ENCODE measurements at regions not wholly inside any gene's neighbourhood (a gene's known extent, or its start where the extent isn't known, plus 50 kb on each side); places are given as distances from the start of the nearest gene placed in this dataset.
"Not testable (repeated sequence)": the region's sequence is repeated elsewhere in the genome, so short reads cannot be mapped to it uniquely, and the experiment has no call there.

- no peak for DNase-seq
Observed at GRCh38 chr3:177802151-177802900, 605.0 kb upstream of the TBL1XR1 start.

GRCh38 chr3:177803500-177803899 lies 606.2 kb upstream of the TBL1XR1 start:
- DNase-seq = no peak

DNA sequence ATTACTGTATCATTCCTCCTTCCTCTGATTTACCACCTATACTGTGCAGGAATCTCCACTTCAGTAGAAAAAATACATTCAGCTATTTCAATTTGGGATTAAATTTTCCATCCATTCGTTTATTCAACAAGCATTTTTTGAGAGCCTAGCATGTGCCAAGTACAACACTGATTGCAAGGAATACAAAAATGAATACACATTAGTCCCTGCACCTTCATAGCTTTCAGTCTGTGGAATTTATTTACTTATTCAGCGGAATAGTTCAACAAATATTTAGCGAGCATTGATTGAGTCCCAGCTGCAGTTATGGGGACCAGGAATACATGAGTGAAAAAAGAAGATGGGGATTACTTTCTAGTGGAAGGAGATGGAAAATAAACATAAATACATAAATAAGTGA lies 606.8 kb upstream of the TBL1XR1 start:
- DNase-seq = no peak

DNA sequence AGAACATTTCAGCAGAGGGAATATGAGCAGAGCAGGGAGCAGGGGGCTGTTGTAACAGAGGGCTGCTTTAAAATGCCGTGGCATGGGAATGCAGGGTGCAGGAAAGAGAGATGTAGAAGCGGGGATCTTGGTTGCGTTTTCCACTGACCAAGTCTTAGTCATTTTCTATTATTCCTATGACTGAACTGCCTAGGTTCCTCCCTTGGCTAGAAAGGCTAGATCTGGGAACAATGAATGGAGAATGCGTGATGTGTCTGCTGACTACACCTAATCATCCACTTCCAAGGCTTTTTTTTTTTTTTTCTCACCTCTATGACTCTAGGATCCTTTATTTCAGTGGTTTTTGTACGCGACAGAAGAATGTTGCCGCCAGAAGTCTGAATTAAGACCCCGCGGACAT lies 607.4 kb upstream of the TBL1XR1 start:
- no peak for DNase-seq

DNA sequence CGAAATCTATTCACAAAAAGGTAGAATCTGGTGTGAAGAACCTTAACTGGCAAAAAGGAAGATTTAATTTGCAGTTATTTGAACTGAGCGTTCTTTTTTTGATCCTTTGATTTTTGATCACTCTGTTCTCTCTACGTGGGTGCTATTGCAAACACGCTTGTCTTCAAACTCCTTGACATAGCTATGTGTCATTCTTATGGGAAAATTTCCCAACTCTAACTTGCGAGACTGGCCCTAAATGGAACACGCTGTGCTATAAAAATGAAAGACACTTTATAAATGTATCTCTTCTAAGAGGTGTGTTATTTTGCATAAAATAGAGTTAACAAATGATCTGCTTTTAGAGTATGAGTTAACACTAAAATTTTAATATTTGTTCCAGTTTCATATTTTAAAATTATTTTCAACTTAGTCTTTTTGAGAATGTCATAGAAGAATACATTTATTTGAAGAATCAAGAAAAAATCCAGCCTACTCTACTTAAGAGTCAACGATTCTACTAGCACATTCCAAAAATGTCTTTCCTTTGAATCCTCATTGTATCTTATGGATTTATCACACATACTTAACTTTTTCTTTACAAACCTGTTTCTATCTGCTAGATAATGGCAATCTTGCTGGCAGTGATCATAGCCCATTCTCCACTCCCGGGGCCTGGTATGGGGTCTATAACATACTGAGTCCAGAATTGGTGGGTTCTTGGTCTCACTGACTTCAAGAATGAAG lies 610.0 kb upstream of the TBL1XR1 start:
- no peak for DNase-seq

DNA sequence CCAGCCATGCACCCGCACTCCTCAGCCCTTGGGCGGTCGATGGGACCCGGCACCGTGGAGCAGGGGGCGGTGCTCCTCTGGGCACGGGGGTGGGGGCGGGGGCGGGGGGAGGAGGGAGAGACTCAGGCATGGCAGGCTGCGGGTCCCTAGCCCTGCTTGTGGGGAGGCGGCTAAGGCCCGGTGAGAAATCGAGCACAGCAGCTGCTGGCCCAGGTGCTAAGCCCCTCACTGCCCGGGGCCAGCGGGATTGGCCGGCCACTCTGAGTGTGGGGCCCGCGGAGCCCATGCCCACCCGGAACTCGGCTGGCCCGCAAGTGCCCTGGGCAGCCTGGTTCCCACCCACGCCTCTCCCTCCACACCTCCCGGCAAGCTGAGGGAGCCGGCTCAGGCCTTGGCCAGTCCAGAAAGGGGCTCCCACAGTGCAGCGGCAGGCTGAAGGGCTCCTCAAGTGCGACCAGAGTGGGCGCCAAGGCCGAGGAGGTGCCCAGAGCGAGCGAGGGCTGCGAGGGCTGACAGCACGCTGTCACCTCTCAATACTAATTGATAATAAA lies 611.7 kb upstream of the TBL1XR1 start:
- DNase-seq = not testable (repeated sequence)

- no peak for DNase-seq
Observed at GRCh38 chr3:177810162-177810623, 612.9 kb upstream of the TBL1XR1 start.

- no peak for DNase-seq
Observed at GRCh38 chr3:177811112-177811511, 613.8 kb upstream of the TBL1XR1 start.

- no peak for DNase-seq
Observed at GRCh38 chr3:177811835-177812234, 614.6 kb upstream of the TBL1XR1 start.

DNA sequence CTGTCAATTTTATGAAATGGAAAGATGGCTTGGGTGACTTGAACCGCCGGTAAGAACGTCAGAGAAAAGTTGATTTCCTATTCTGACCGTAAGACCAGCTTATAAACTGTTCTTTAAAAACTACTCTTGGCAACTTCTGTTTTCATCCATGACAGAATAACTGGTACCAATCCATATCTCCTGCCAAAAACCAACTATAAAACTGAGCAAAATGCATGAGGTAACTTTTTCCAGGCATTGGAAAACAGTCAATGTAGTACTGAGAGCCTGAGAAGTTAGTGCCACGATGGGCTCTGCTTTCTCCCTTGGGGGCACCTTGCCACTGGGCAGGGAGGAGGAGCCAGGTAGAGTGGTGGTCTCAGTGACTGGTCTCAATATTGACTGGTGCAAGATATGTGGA lies 615.2 kb upstream of the TBL1XR1 start:
- DNase-seq = no peak

DNA sequence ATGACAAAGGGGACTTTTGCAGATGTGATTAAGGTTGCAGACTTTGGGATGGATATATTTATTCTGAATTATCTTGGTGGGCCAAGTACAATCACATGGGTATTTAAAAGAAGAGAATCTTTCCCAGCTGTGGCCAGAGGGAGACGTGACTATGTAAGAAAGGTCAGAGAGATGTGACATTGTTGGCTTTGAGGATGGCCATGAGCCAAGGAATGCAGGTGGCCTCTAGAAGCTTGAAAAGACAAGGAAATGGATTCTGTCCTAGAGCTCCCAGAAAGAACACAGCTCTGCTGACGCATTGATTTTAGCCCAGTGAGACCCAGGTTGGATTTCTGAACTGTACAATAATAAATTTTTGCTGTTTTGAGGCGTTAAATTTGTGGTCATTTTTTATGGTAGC lies 616.0 kb upstream of the TBL1XR1 start:
- DNase-seq = no peak

- no peak for DNase-seq
Observed at GRCh38 chr3:177816667-177817208, 619.5 kb upstream of the TBL1XR1 start.

GRCh38 chr3:177817751-177818150 lies 620.5 kb upstream of the TBL1XR1 start:
- DNase-seq = no peak

DNA sequence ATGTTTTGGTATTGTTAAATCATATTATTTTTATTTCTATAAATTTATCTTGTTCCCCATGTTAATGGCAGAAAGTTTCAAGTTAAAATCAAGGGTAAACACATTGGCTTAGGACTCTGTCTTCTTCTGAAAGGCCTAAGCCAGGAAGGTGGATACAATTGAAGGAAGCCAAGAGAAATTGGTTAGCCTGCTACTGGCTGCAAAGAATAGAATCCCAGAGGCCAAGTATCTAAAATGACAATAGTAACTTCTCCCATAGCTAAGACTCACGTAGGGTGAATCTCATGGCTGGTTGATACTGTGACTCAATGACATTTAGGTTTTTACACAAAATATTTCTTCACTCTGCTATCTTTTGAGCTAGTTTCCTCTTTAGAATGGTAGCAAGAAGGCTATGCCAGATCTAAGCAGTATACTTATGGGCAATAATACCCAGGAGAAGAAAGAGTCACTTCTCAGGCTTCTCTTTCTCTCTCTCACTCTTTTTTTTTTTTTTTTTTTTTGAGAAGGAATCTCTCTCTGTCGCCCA lies 621.5 kb upstream of the TBL1XR1 start:
- no peak for DNase-seq

DNA sequence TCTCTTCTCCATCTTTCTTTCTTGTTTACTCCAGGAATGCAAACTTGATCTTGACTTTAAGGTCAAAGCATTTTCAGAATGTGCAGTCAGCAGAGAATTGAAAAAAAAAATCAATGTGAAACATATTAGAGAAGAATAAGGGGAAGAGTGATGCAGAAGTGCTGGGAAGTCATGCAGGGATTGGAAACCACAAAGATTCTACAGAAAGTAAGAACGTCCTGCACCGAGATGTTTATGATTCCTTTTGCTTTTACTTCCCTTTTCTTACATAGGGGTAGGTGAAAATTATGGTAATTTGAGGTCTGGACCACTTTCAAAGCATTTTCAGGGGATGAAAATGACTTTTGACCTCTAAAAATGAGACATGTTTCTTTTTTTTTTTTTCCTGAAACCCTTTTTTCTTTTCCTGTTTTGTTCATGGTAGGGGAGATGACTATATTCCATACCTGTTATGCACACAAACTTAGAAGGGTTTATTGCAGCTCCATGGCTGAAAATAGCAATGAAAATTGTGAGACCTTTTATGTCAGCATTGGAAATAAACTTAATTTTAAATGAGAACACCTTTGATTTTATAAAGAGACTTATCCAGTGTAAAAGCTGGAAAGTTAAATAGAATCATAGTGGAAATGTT lies 623.5 kb upstream of the TBL1XR1 start:
- DNase-seq = no peak

GRCh38 chr3:177822681-177823096 lies 625.4 kb upstream of the TBL1XR1 start:
- no peak for DNase-seq

GRCh38 chr3:177823701-177824189 lies 626.5 kb upstream of the TBL1XR1 start:
- DNase-seq = no peak

DNA sequence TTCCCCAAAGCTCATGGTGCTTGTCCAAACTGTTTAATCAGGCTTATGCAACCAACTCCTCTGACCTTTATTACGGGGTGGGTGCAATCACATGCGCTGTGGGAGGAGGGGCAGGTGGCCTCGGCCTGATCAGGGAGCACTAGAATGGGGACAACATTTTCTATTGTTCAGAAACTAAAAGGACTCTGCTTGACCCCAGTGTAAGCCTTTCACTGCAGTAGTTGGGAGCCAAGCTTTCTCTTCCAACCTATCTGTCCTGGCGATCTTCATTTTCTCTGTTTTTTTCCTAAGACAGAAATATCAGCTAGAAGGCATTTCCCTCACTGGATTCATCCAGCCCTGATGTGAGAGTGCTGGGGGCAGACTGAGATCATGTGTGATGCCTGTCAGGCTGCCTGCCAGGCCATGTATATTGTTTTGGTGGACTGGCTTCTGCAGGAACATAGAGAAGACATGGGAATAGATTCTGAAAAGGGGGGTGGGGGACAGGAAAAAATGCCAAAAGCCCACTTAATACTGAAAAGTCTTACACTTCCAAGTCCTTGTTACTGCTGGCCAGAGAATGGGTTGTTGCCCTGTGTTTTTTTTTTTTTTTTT lies 627.0 kb upstream of the TBL1XR1 start:
- no peak for DNase-seq

DNA sequence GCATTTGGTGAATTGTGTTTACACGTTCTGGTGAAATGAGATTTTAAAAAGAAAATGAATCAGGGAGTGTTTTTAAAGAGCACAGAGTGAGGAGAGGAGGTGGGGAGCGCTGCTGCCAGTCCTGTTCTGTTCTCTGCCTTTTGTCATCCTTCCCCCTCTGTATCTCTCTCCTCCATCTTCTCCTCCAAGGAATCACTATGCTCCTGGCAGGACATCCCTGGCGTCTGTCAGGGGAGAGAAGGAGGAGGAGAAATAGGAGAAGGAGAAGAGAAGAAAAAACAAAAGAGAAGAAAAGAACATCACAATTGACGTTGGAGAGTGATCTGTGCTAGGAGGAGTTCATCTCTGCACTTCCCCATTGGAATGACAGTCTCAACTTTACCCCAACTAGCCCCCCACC lies 627.6 kb upstream of the TBL1XR1 start:
- no peak for DNase-seq

DNA sequence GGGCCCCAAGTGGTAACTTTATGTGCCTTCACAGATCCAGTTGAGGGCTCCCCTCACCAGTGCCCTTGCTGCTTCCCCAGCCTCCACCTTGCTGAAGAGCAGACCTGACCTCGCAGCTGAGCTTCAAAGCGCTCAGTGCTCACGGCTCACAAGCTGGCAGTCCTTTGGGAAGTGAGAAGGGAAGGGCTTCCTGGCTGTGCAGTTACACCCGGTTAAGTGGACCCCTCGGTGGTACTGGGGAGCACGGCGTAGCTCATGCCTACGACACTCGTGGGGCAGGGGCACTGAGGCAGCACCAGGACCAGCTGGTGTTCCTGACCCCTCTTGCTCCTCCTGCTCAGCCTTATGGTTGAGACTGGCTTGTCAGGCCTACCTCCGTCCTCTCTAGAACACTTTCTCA lies 629.0 kb upstream of the TBL1XR1 start:
- DNase-seq = no peak

- no peak for DNase-seq
Observed at GRCh38 chr3:177827511-177828207, 630.4 kb upstream of the TBL1XR1 start.

GRCh38 chr3:177828208-177828565 lies 630.9 kb upstream of the TBL1XR1 start:
- no peak for DNase-seq
